H1 (cell line): ENCODE measurements at regions not wholly inside any gene's neighbourhood (a gene's known extent, or its start where the extent isn't known, plus 50 kb on each side); places are given as distances from the start of the nearest gene placed in this dataset.

Experiments used
- CTCF ChIP-seq, 3 experiments: IDR thresholded peaks; 1 replicate in 2 of 3; 2 replicates in 1 of 3; pipeline versions ENCODE4 v1.5.1 to v1.6.1; 2011; ENCODE audit warnings: low read length in 3 of 3, mild to moderate bottlenecking in 3 of 3, inconsistent platforms in 2 of 3, low read depth in 1 of 3, moderate library complexity in 1 of 3; ENCODE audit not compliant: insufficient read depth in 1 of 3; ENCODE audit errors: control extremely low read depth in 1 of 3
- EZH2 ChIP-seq: fragments of 200-600 bp; sonication (generic); IDR thresholded peaks from 2 replicates; pipeline ENCODE4 v1.7.1; 2012; ENCODE audit warnings: low read depth, mild to moderate bottlenecking, moderate library complexity, low read length, inconsistent platforms; ENCODE audit not compliant: severe bottlenecking
- JUND ChIP-seq: IDR thresholded peaks from 2 replicates; pipeline ENCODE4 v1.6.1; 2011; ENCODE audit warnings: mild to moderate bottlenecking, improper control_type of control experiment, low read length
- MAFK ChIP-seq: IDR thresholded peaks from 2 replicates; pipeline ENCODE4 v1.6.1; 2012; ENCODE audit warnings: low read depth, mild to moderate bottlenecking, improper control_type of control experiment, low read length
- POLR2A ChIP-seq, 2 experiments: IDR thresholded peaks; 1 replicate in 1 of 2; 2 replicates in 1 of 2; pipeline ENCODE4 v1.6.1; 2011; ENCODE audit warnings: low read depth in 2 of 2, low read length in 2 of 2, mild to moderate bottlenecking in 2 of 2; ENCODE audit errors: control extremely low read depth in 1 of 2
- TBP ChIP-seq: IDR thresholded peaks from 2 replicates; pipeline ENCODE4 v1.6.1; 2011; ENCODE audit warnings: low read depth, low read length, improper control_type of control experiment
- ZNF274 ChIP-seq: IDR thresholded peaks from 2 replicates; pipeline ENCODE4 v1.7.0; 2012; ENCODE audit warnings: low read length, borderline replicate concordance; ENCODE audit errors: extremely low read depth

GRCh38 chrX:11908371-11908770 lies 150.3 kb downstream of the MSL3 start:
- TF ChIP-seq CTCF (IDR thresholded peaks at IDR 0.05; ENCODE audit: control extremely low read depth in 1 of 3, insufficient read depth in 1 of 3, low read depth in 1 of 3, low read length in 3 of 3) (peak in 2 of 3 experiments; percentile 48 to 56; a peak in 3 of 4 replicates), JUND (no peak), POLR2A (IDR thresholded peaks at IDR 0.05; ENCODE audit: control extremely low read depth in 1 of 2, low read depth in 2 of 2, low read length in 2 of 2) (no peak), TBP (no peak), MAFK (no peak), EZH2 (no peak), ZNF274 (no peak)
